GM12874 (cell line): ENCODE measurements at regions not wholly inside any gene's neighbourhood (a gene's known extent, or its start where the extent isn't known, plus 50 kb on each side); places are given as distances from the start of the nearest gene placed in this dataset.

Experiments
- CTCF ChIP-seq: IDR thresholded peaks from 2 replicates; pipeline ENCODE4 v1.5.1; 2011; ENCODE audit warnings: low read depth, mild to moderate bottlenecking, control low read depth, low read length, moderate library complexity; ENCODE audit not compliant: insufficient read depth

- TF ChIP-seq CTCF, result no peak
Measured at GRCh38 chr4:100828986-100829685, 311.3 kb upstream of the EMCN start.

- TF ChIP-seq CTCF, result no peak
Measured at GRCh38 chr4:100828364-100828763, 310.5 kb upstream of the EMCN start.

GRCh38 chr4:100827756-100828155 lies 309.9 kb upstream of the EMCN start:
- no peak for TF ChIP-seq CTCF

- TF ChIP-seq CTCF, result no peak
Measured at GRCh38 chr4:100826808-100827548, 309.2 kb upstream of the EMCN start.

- no peak for TF ChIP-seq CTCF
Measured at GRCh38 chr4:100826067-100826466, 308.2 kb upstream of the EMCN start.

- TF ChIP-seq CTCF, result no peak
Measured at GRCh38 chr4:100823993-100824323, 306.1 kb upstream of the EMCN start.

- no peak for TF ChIP-seq CTCF
Measured at GRCh38 chr4:100823066-100823992, 305.5 kb upstream of the EMCN start.
